MM.1S (cell line): ENCODE measurements at regions not wholly inside any gene's neighbourhood (a gene's known extent, or its start where the extent isn't known, plus 50 kb on each side); places are given as distances from the start of the nearest gene placed in this dataset.

Experiments used
- DNase-seq: peaks from one replicate; pipeline ENCODE4 v3.0.0-alpha.2; 2015
- H2AFZ ChIP-seq: fragments of 300-600 bp; sonication (generic); 2 replicates; pipeline ENCODE4 v1.6.0; 2016; ENCODE audit warnings: antibody characterized with exemption, low read length
- H3F3A ChIP-seq: fragments of 300-600 bp; sonication (generic); 2 replicates; pipeline ENCODE4 v1.6.1; 2016; ENCODE audit warnings: mild to moderate bottlenecking, antibody characterized with exemption, low read length, moderate library complexity, mixed read lengths; ENCODE audit not compliant: insufficient read depth
- H3K27ac ChIP-seq: fragments of 300-600 bp; sonication (generic); 2 replicates; pipeline ENCODE4 v1.5.1; 2016; ENCODE audit warnings: mild to moderate bottlenecking, low read length
- H3K27me3 ChIP-seq: fragments of 300-600 bp; sonication (generic); replicated peaks from 2 replicates; pipeline ENCODE4 v1.6.0; 2016; ENCODE audit warnings: low read length; ENCODE audit not compliant: insufficient read depth
- H3K36me3 ChIP-seq: fragments of 300-600 bp; sonication (generic); replicated peaks from 2 replicates; pipeline ENCODE4 v1.6.1; 2016; ENCODE audit warnings: mild to moderate bottlenecking, low read length, mixed read lengths; ENCODE audit not compliant: insufficient read depth
- H3K4me1 ChIP-seq: fragments of 300-600 bp; sonication (generic); 2 replicates; pipeline ENCODE4 v1.6.1; 2016; ENCODE audit warnings: low read length, mixed read lengths
- H3K4me2 ChIP-seq: fragments of 300-600 bp; sonication (generic); 2 replicates; pipeline ENCODE4 v1.6.0; 2016; ENCODE audit warnings: low read depth, low read length
- H3K4me3 ChIP-seq: fragments of 300-600 bp; sonication (generic); 2 replicates; pipeline ENCODE4 v1.5.1; 2016; ENCODE audit warnings: low read length, mixed read lengths
- H3K79me2 ChIP-seq: fragments of 300-600 bp; sonication (generic); 2 replicates; pipeline ENCODE4 v1.6.1; 2016; ENCODE audit warnings: mixed run types, low read length, mixed read lengths
- H3K9ac ChIP-seq: fragments of 300-600 bp; sonication (generic); 2 replicates; pipeline ENCODE4 v1.6.1; 2016; ENCODE audit warnings: low read length, mixed read lengths
- H3K9me2 ChIP-seq: fragments of 300-600 bp; sonication (generic); replicated peaks from 2 replicates; pipeline ENCODE4 v1.6.1; 2016; ENCODE audit warnings: mild to moderate bottlenecking, low read length, mixed read lengths; ENCODE audit not compliant: insufficient read depth
- H3K9me3 ChIP-seq: fragments of 300-600 bp; sonication (generic); replicated peaks from 2 replicates; pipeline ENCODE4 v1.6.1; 2016; ENCODE audit warnings: mild to moderate bottlenecking, low read length, mixed read lengths; ENCODE audit not compliant: insufficient read depth
- H4K20me1 ChIP-seq: fragments of 300-600 bp; sonication (generic); 2 replicates; pipeline ENCODE4 v1.6.1; 2016; ENCODE audit warnings: mild to moderate bottlenecking, low read length, moderate library complexity, mixed read lengths; ENCODE audit not compliant: insufficient read depth
- CTCF ChIP-seq: fragments of 300-600 bp; sonication (generic); IDR thresholded peaks from 2 replicates; pipeline ENCODE4 v1.5.1; 2016; ENCODE audit warnings: antibody characterized with exemption, low read length, mixed read lengths
- EZH2 ChIP-seq: fragments of 300-600 bp; sonication (generic); optimal IDR thresholded peaks from 2 replicates; pipeline ENCODE3; 2017; ENCODE audit warnings: low read depth, mild to moderate bottlenecking, antibody characterized with exemption, low read length, mixed read lengths
- EZH2phosphoT487 ChIP-seq: fragments of 300-600 bp; sonication (generic); IDR thresholded peaks from 2 replicates; pipeline ENCODE4 v1.6.1; 2018; ENCODE audit warnings: antibody characterized with exemption, low read length

GRCh38 chrX:45347877-45348276, 147.2 kb upstream of the DIPK2B start:
- Histone ChIP-seq H4K20me1 (no peaks in the 10 kb centered on the region), H3K4me2 (no peak overlapping the region), H3F3A (no peaks in the 10 kb centered on the region), H3K4me1 (no peaks in the 10 kb centered on the region), H3K36me3 (no peaks in the 10 kb centered on the region), H3K27ac (no peak overlapping the region), H3K27me3 (no peaks in the 10 kb centered on the region), H3K4me3 (no peak overlapping the region), H3K79me2 (no peaks in the 10 kb centered on the region), H3K9ac (no peak overlapping the region), H2AFZ (no peak overlapping the region), H3K9me2 (no peaks in the 10 kb centered on the region), H3K9me3 (no peaks in the 10 kb centered on the region)
- TF ChIP-seq CTCF (no peak), EZH2 (no peak), EZH2phosphoT487 (no peak)
- DNase-seq, result no peak

GRCh38 chrX:45344594-45344993, 143.9 kb upstream of the DIPK2B start:
- Histone ChIP-seq H3K27me3 (no peaks in the 10 kb centered on the region), H2AFZ (no peak overlapping the region), H3K9ac (no peak overlapping the region), H3F3A (no peaks in the 10 kb centered on the region), H3K27ac (no peak overlapping the region), H3K36me3 (no peaks in the 10 kb centered on the region), H3K9me2 (no peaks in the 10 kb centered on the region), H3K79me2 (no peaks in the 10 kb centered on the region), H3K4me1 (no peaks in the 10 kb centered on the region), H4K20me1 (no peaks in the 10 kb centered on the region), H3K9me3 (no peaks in the 10 kb centered on the region), H3K4me3 (no peak overlapping the region), H3K4me2 (no peak overlapping the region)
- no peak for TF ChIP-seq CTCF
- TF ChIP-seq EZH2, result no peak
- TF ChIP-seq EZH2phosphoT487, result no peak
- DNase-seq, result no peak

- Histone ChIP-seq H3K79me2 (no peaks in the 10 kb centered on the region), H3K9me3 (no peaks in the 10 kb centered on the region), H3K27ac (no peak overlapping the region), H3K27me3 (no peaks in the 10 kb centered on the region), H3K4me3 (no peak overlapping the region), H3K9ac (no peak overlapping the region), H3F3A (no peaks in the 10 kb centered on the region), H3K9me2 (no peaks in the 10 kb centered on the region), H2AFZ (no peak overlapping the region), H3K4me1 (no peaks in the 10 kb centered on the region), H3K36me3 (no peaks in the 10 kb centered on the region), H4K20me1 (no peaks in the 10 kb centered on the region), H3K4me2 (no peak overlapping the region)
- DNase-seq, result no peak
- TF ChIP-seq EZH2, result no peak
These were observed 128.5 kb upstream of the DIPK2B start for GRCh38 chrX:45329217-45329616.

GRCh38 chrX:45324941-45325340, 124.3 kb upstream of the DIPK2B start:
- Histone ChIP-seq H3K4me1 (no peaks in the 10 kb centered on the region), H4K20me1 (no peaks in the 10 kb centered on the region), H3K79me2 (no peaks in the 10 kb centered on the region), H3K4me3 (no peak overlapping the region), H3F3A (no peaks in the 10 kb centered on the region), H3K9me3 (no peaks in the 10 kb centered on the region), H3K27ac (no peak overlapping the region), H2AFZ (no peak overlapping the region), H3K27me3 (no peaks in the 10 kb centered on the region), H3K9me2 (no peaks in the 10 kb centered on the region), H3K4me2 (no peak overlapping the region), H3K9ac (no peak overlapping the region), H3K36me3 (no peaks in the 10 kb centered on the region)
- no peak for DNase-seq
- TF ChIP-seq CTCF (no peak), EZH2 (no peak), EZH2phosphoT487 (no peak)
